Stimulated activated naive CD8-positive, alpha-beta T cell treated with anti-CD3 and anti-CD28 coated beads, Interleukin-15, amount 100 ng/mL, for 72 hours (primary cell): ENCODE measurements at regions not wholly inside any gene's neighbourhood (a gene's known extent, or its start where the extent isn't known, plus 50 kb on each side); places are given as distances from the start of the nearest gene placed in this dataset.
"Not testable (repeated sequence)": the region's sequence is repeated elsewhere in the genome, so short reads cannot be mapped to it uniquely, and the experiment has no call there.

Experiments
- ATAC-seq: fragments of 150-1000 bp; cut with Tn5 transposase; 2 replicates; pipeline ENCODE4 v1.10.0; 2021; ENCODE audit warnings: mild to moderate bottlenecking, moderate library complexity
- DNase-seq, 2 donors: peaks; one replicate each; pipeline ENCODE4 v3.0.0; 2021 to 2022
- H3K27ac Mint-ChIP-seq, 2 donors: one replicate each; pipeline ENCODE4 v1.8.0; 2022; ENCODE audit warnings: mild to moderate bottlenecking in 2 of 2, mixed read lengths in 2 of 2, moderate library complexity in 2 of 2
- H3K27me3 Mint-ChIP-seq: one replicate; pipeline ENCODE4 v1.8.0; 2022; ENCODE audit warnings: mixed read lengths
- H3K4me1 Mint-ChIP-seq: one replicate; pipeline ENCODE4 v1.8.0; 2022; ENCODE audit warnings: mild to moderate bottlenecking, mixed read lengths
- H3K4me3 Mint-ChIP-seq, 2 donors: one replicate each; pipeline ENCODE4 v1.8.0; 2022; ENCODE audit warnings: mild to moderate bottlenecking in 2 of 2, mixed read lengths in 2 of 2, moderate library complexity in 1 of 2
- H3K9me3 Mint-ChIP-seq, 2 donors: one replicate each; pipeline ENCODE4 v1.8.0; 2022; ENCODE audit warnings: mixed read lengths in 2 of 2

DNA sequence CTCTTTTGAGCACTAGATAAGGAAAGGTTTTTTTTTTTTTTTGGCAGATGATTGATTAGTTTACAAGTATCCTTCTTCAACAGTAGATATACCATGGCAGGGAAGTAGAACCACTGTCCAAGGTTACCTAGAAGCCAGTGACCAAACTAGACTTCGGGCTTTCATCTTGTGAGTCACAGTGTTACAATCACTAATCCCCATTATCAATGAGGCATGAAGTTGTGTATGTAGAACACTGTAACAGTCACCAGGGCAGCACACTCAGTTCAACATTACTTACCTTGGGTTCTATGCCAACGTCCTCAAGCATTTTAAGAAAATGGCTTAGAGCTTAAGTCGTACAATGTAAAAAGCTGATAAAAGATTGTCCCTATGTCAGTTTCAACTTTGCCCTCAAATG is 430.9 kb downstream of the ETS1 start:
- Mint-ChIP-seq H3K27me3 (no peaks in the 10 kb centered on the region), H3K4me3 (no peak overlapping the region), H3K9me3 (no peaks in the 10 kb centered on the region), H3K4me1 (no peaks in the 10 kb centered on the region), H3K27ac (no peak overlapping the region)
- ATAC-seq (no peak), DNase-seq (no peak)

DNA sequence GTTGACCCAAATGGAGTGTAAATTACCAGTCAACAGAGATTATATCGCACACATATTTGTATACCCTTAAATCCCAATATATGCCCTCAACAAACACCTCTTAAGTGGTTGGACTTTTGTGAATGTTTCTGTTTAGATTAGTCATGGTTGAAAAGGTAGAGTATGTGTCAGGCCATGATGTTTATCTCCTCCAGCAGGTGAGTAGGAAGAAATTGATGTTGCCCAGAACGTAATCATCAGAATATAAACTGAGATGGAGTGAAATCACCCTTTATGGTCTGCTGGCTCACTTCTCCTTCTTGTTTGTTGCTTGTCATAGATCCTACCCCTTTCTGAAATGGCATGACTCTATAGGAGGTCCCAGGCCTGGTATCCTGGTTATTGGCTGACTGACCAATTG is 431.8 kb downstream of the ETS1 start:
- Mint-ChIP-seq H3K27me3 (no peaks in the 10 kb centered on the region), H3K4me1 (no peaks in the 10 kb centered on the region), H3K4me3 (no peak overlapping the region), H3K9me3 (no peaks in the 10 kb centered on the region), H3K27ac (no peak overlapping the region)
- DNase-seq, result no peak
- no peak for ATAC-seq

DNA sequence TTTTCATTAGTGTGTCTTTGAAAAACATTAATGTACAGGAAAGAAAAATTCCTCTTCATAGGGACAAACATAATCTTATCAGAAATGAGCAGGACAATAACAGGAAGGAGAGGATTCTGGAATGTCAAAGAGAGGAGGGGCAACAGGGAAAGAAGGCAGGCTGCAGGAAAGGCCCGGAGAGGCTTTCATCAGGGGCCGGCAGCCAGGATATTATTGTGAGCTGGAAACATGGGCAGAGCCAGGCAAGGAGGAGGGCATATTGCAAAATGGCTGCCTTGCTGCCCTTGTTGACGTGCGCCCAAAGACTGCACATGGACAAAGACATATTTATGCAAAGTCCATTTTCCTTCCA is 433.7 kb downstream of the ETS1 start:
- Mint-ChIP-seq H3K4me1 (no peaks in the 10 kb centered on the region), H3K9me3 (no peaks in the 10 kb centered on the region), H3K27ac (no peak overlapping the region), H3K4me3 (no peak overlapping the region), H3K27me3 (no peaks in the 10 kb centered on the region)
- no peak for DNase-seq
- ATAC-seq, result no peak

DNA sequence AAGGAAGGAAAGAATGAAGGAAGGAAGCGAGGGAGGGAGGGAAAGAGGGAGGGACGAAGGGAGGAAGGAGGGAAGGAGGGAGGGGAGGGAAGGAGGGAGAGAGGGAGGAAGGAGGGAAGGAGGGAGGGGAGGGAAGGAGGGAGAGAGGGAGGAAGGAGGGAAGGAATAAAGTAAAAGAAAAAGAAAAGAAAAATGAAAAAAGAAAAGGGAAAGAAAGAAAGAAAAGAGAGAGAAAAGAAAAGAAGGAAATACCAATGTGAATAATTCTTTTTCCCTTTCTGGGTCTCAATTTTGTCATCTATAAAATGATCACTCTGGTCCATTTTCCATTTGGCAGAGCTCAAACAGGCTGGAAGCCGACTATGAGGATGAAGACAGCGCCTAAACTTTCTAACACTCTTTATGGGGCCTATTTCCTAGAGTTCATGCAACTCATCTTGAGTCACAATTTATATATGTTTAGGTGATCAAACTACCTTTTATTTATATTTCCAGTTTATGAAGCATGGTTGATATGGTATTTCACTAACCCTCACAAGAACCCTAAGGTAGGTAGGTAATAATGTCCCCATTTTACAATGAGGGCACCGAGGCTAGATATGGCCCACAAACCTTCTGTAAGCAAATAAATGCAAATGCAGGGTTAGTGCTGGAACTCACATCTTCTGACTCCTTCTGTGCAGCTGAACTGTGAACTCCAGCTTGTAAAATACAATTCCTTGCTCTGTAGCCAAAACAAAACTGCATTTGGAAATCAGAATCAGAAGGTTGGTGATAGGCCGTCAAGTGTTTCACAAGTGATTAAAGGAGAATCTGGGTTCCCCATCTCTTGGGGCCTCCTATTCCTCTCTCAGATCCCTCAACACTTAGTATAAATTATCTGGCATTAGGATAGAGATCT is 434.3 kb downstream of the ETS1 start:
- Mint-ChIP-seq H3K4me1 (no peaks in the 10 kb centered on the region), H3K9me3 (no peaks in the 10 kb centered on the region), H3K27me3 (no peaks in the 10 kb centered on the region), H3K27ac (no peak overlapping the region), H3K4me3 (no peak overlapping the region)
- ATAC-seq, result no peak
- DNase-seq, result no peak

DNA sequence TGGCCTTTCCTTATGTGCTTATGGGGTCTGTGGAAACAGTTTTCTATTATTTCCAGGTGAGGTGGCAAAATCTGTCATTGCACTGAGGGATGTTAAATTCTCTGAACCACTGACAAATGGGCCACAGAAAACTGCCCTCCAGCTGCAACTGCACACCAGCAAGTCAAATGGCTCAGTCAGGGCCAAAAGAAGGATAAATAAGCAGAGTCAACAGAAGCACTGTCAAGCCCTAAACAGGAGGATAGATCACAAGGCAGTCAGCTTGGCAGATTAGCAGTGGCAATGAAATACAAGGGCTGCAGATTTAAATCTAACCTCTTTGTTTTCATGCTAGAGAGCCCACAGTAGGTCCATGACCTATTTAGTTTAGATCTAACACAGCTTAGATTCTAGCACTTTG is 435.6 kb downstream of the ETS1 start:
- Mint-ChIP-seq H3K4me3 (no peak overlapping the region), H3K4me1 (no peaks in the 10 kb centered on the region), H3K27me3 (no peaks in the 10 kb centered on the region), H3K9me3 (no peaks in the 10 kb centered on the region), H3K27ac (peak overlapping the region in 1 of 2 donors; percentile 66)
- DNase-seq (no peak), ATAC-seq (no peak)

DNA sequence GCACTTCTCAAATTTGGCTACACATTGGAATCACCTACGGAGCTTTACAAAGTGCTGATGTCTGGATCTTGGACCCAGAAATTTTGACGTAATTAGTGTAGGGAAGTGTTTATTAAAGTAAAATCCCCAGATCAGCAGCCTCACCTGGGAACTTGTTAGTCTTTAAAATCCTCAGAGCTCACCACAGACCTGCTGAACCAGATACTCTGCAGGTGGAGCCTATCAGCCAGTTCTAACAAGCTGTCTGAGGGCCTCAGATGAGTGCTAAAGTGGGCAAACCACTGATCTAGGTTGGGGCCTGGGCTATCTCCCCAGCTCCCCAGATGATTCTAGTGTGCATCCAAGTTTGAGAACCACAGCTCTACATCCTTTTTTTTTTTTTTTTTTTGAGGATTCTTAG is 436.0 kb downstream of the ETS1 start:
- no peak overlapping the region for H3K27ac Mint-ChIP-seq
- DNase-seq (no peak), ATAC-seq (no peak)
- no peak overlapping the region for H3K4me3 Mint-ChIP-seq
- no peaks in the 10 kb centered on the region for H3K9me3 Mint-ChIP-seq
- H3K4me1 Mint-ChIP-seq, result no peaks in the 10 kb centered on the region
- no peaks in the 10 kb centered on the region for H3K27me3 Mint-ChIP-seq

DNA sequence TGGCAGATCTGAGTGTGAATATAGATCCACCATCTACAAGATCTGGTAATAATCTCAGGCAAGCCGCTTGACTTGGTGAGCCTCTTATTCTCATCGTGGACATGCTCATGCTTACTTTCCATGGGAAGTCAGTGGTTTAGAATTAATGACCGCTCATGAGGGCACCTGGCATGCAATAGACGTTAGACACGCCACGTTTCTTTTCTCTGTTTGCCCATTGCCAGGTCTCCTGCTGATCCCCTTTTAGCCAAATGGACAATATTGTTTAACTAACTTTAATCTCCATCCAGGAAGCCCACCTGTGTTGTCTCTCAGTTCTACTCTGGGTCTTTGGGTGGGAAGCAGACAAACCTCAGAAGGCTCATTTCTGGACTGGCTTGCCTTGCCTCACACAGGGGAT is 439.1 kb downstream of the ETS1 start:
- Mint-ChIP-seq H3K4me1 (no peaks in the 10 kb centered on the region), H3K27ac (peak overlapping the region in 1 of 2 donors; percentile 1), H3K27me3 (no peaks in the 10 kb centered on the region), H3K9me3 (no peaks in the 10 kb centered on the region), H3K4me3 (no peak overlapping the region)
- DNase-seq (no peak), ATAC-seq (no peak)

DNA sequence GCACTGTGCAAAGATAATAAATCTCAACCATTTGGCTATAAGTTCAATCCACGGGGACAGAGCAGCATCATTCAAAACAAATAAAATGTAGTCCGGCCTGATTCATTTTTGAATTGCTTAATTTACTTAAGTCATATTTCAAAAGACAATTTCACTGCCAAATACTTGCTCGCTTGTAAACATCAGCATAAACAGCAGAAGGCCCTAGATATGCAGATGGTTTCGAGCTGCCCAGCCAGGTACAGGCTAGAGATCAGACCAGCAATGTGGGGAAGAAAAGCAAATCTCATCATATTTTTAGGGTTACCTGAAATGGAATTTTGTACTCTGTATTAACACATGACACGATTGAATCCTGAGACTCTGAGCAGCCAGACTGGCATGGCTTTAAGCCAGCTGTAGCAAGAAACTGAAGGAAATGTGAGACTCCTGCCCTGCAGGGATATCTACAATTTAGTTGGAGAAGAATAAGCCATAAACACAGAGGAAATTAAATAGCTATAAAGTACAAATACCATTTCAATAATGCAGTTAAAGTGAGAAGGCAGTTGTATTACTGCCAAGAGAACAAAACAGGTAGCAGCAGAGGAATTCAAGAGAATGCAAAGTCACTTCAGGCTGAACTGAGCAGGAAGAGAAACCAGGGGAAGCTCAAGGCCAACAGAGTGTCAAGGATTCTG is 440.3 kb downstream of the ETS1 start:
- peaks cover 2 to 10% of the 10 kb centered on the region in 2 donors for H3K9me3 Mint-ChIP-seq

DNA sequence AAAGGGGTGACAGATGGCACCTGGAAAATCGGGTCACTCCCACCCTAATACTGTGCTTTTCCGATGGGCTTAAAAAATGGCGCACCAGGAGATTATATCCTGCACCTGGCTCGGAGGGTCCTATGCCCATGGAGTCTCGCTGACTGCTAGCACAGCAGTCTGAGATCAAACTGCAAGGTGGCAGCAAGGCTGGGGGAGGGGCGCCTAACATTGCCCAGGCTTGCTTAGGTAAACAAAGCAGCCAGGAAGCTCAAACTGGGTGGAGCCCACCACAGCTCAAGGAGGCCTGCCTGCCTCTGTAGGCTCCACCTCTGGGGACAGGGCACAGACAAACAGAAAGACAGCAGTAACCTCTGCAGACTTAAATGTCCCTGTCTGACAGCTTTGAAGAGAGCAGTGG is 447.1 kb downstream of the ETS1 start:
- H3K27me3 Mint-ChIP-seq, result not testable (repeated sequence)

More for the DNA sequence above, 440.3 kb downstream of the ETS1 start:
- no peaks in the 10 kb centered on the region for H3K4me1 Mint-ChIP-seq
- no peak overlapping the region for H3K4me3 Mint-ChIP-seq
- no peak for ATAC-seq
- H3K27me3 Mint-ChIP-seq, result no peaks in the 10 kb centered on the region
- DNase-seq, result no peak
- H3K27ac Mint-ChIP-seq, result no peak overlapping the region

DNA sequence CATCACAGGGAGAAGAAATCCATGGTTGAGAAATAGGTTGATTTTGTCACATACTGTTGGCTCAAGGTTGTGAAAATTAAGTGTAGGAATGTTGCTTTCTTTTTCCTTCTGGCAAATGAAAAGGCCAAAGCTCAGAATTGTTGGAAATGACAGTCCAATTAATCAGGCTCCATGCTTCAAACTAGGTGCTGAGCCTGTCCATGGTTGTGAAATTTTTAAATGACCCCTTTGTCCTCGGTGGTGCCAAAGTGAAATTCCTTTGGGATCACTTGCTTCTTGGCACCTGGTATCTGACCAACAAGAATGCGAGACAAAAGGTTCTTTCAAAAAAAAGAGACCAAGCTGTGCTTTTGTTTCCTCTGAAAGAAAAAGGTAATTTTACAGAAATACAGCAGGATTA is 451.9 kb downstream of the ETS1 start:
- DNase-seq (no peak), ATAC-seq (no peak)
- Mint-ChIP-seq H3K4me1 (no peaks in the 10 kb centered on the region), H3K27ac (no peak overlapping the region), H3K9me3 (peaks cover 6 to 11% of the 10 kb centered on the region in 2 donors), H3K27me3 (no peaks in the 10 kb centered on the region), H3K4me3 (no peak overlapping the region)

More for the DNA sequence above, 447.1 kb downstream of the ETS1 start:
- H3K27ac Mint-ChIP-seq, ATAC-seq, DNase-seq, H3K4me3 Mint-ChIP-seq, H3K4me1 Mint-ChIP-seq: not testable (repeated sequence)
- peaks cover 10 to 23% of the 10 kb centered on the region in 2 donors for H3K9me3 Mint-ChIP-seq

DNA sequence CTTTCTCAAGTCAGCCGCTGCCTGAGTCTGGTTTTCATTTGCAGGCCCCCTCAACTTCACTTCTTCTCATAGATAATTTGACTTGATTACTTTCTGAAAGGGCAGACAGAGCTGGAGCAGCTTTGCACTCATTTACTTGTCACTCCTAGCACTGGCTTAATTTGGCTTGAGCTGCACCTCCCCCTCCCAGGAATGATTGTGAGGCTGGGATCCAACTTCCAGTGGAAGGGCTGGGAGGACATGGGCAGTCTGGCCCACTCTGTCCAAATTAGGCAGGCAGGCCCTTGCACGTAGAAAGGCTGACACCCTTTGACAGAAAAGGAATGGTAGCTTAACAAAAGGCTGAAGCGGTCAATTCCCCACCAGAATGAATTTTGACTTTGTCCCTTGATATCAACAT is 453.9 kb downstream of the ETS1 start:
- no peak for ATAC-seq
- no peaks in the 10 kb centered on the region for H3K27me3 Mint-ChIP-seq

DNA sequence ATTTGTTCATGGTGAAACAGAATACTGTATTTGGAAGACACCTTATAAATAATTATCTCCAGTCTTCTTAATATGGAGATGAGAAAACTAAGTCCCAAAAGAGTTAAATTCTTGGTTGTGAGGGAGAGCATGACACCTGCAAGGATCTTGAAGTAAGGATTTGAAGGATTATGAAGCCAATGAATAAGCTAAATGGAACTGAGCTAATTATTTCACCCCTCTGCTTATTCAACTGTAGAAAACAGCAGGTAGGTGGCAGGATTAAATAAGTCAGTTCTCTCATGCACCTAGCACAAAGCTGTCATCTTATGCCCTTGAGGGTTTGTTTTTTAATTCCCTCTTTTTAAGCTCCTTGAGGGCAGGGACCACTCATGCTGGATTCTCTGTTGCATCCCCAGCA is 457.3 kb downstream of the ETS1 start:
- no peak overlapping the region for H3K27ac Mint-ChIP-seq
- H3K4me1 Mint-ChIP-seq, result no peaks in the 10 kb centered on the region
- H3K9me3 Mint-ChIP-seq, result no peaks in the 10 kb centered on the region
- no peak for DNase-seq
- ATAC-seq, result no peak
- H3K27me3 Mint-ChIP-seq, result no peaks in the 10 kb centered on the region
- H3K4me3 Mint-ChIP-seq, result no peak overlapping the region

More for the DNA sequence above, 453.9 kb downstream of the ETS1 start:
- H3K9me3 Mint-ChIP-seq, result no peaks in the 10 kb centered on the region
- no peak overlapping the region for H3K27ac Mint-ChIP-seq
- no peak overlapping the region for H3K4me3 Mint-ChIP-seq
- no peak for DNase-seq
- H3K4me1 Mint-ChIP-seq, result no peaks in the 10 kb centered on the region

DNA sequence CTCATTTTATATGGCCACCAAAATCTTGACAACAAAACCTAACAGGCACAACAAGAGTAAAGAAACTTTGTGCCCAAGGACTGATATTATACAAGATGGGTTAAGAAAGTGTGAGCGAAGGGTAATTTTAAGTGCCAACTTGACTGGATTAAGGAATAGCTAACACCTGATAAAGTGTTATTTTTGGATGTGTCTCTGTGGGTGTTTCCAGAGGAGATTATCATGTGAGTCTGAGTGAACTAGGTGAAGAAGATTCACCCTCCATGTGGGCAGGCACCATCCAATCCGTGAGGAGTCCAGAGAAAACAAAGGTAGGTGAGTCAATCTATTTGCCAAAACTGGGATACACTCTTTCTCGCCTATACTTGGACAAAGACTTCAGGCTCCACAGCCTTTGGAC is 461.6 kb downstream of the ETS1 start:
- no peak for ATAC-seq
- Mint-ChIP-seq H3K27me3 (no peaks in the 10 kb centered on the region), H3K4me1 (no peaks in the 10 kb centered on the region), H3K9me3 (no peaks in the 10 kb centered on the region), H3K4me3 (no peak overlapping the region), H3K27ac (no peak overlapping the region)
- no peak for DNase-seq

DNA sequence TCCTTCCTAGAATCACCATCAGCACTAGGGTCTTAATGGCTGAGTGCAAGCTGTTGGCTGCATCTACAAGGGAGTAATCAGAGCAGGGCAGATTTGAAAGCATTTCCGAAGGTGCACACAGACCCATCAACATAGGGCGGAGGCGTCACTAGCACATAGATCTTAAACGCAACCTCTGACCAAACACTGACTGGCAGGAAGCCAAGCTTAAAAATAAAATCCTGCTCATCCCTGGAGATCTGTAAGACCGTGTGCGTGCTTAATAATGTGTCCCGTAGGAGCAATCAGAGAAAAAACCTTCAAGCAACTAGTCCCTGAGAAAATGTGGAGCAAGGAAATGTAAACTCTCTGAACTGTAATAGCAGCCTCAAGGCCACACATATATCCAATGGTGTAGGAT is 470.5 kb downstream of the ETS1 start:
- Mint-ChIP-seq H3K9me3 (peaks cover 0 to 5% of the 10 kb centered on the region in 2 donors), H3K4me3 (no peak overlapping the region), H3K4me1 (no peaks in the 10 kb centered on the region), H3K27me3 (no peaks in the 10 kb centered on the region), H3K27ac (no peak overlapping the region)
- no peak for DNase-seq
- ATAC-seq, result no peak

DNA sequence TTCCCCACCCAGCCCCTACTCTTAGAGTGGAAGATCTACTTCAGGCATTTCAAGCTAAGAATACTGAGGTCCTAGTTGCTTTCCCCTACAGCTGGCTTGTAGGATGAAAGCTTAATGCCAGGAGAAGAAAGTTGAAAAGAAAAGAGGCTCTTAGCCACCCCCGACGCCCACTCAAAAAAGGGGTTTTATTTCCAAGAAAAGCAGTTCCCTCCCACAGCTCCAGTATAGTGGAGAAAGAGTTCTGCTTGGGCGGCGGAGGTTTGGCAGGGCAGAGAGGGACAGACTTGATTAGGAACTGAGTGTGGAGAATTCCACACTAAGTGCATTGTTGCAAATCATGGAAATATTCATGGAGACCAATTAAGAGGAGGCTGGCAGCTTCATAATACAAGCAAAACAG is 470.9 kb downstream of the ETS1 start:
- Mint-ChIP-seq H3K4me3 (no peak overlapping the region), H3K27ac (no peak overlapping the region), H3K4me1 (no peaks in the 10 kb centered on the region), H3K27me3 (no peaks in the 10 kb centered on the region), H3K9me3 (peaks cover 2 to 8% of the 10 kb centered on the region in 2 donors)
- ATAC-seq (no peak), DNase-seq (no peak)

DNA sequence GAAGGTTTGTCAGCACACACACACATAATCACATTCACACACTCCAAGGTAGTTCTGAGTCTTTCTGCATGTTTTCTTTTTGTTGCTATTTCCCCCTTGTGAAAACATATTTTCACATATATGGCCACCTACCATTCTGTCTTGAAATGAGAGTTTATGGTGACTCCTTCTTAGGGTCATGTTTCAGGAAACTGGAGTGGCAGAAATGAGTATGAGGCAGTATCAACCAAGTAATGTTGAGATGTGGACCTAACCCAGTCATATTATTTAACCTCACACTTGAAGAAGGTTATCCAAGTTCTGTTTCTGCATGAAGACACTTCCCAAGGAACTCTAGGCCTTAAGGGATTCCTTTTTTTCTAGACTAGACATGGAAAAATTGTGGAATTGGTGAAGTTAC is 481.4 kb downstream of the ETS1 start:
- peaks cover 15% of the 10 kb centered on the region for H3K4me1 Mint-ChIP-seq
- ATAC-seq (peak; percentile 58), DNase-seq (no peak)
- no peak overlapping the region for H3K27ac Mint-ChIP-seq
- peaks cover 10 to 11% of the 10 kb centered on the region in 2 donors for H3K9me3 Mint-ChIP-seq
- H3K27me3 Mint-ChIP-seq, result no peaks in the 10 kb centered on the region
- H3K4me3 Mint-ChIP-seq, result no peak overlapping the region
